ENCODE measurements at regions not wholly inside any gene's neighbourhood (a gene's known extent, or its start where the extent isn't known, plus 50 kb on each side); places are given as distances from the start of the nearest gene placed in this dataset.

GRCh38 chr12:13769966-13770365, 211.4 kb downstream of the GRIN2B start:
- no peak for DNase-seq (ENCODE audit: extremely low read depth, low read depth)

GRCh38 chr12:13769273-13769672, 212.1 kb downstream of the GRIN2B start:
- DNase-seq (ENCODE audit: extremely low read depth, low read depth): no peak

GRCh38 chr12:13764748-13765147, 216.7 kb downstream of the GRIN2B start:
- DNase-seq (ENCODE audit: extremely low read depth, low read depth): no peak

- no peak for DNase-seq (ENCODE audit: extremely low read depth, low read depth)
Measured at GRCh38 chr12:13749389-13749788, 232.0 kb downstream of the GRIN2B start.

- DNase-seq (ENCODE audit: extremely low read depth, low read depth): no peak
Measured at GRCh38 chr12:13745111-13745860, 236.1 kb downstream of the GRIN2B start.

GRCh38 chr12:13744561-13744960, 236.8 kb downstream of the GRIN2B start:
- DNase-seq (ENCODE audit: extremely low read depth, low read depth): no peak

- no peak for DNase-seq (ENCODE audit: extremely low read depth, low read depth)
Measured at GRCh38 chr12:13740149-13740545, 241.3 kb downstream of the GRIN2B start.

GRCh38 chr12:13735734-13736133, 245.7 kb downstream of the GRIN2B start:
- DNase-seq (ENCODE audit: extremely low read depth, low read depth): no peak

GRCh38 chr12:13734584-13735152, 246.7 kb downstream of the GRIN2B start:
- no peak for DNase-seq (ENCODE audit: extremely low read depth, low read depth)

GRCh38 chr12:13727707-13728195, 253.7 kb downstream of the GRIN2B start:
- DNase-seq (ENCODE audit: extremely low read depth, low read depth): no peak

- DNase-seq (ENCODE audit: extremely low read depth, low read depth): no peak
Measured at GRCh38 chr12:13725049-13725448, 256.4 kb downstream of the GRIN2B start.

GRCh38 chr12:13724136-13724535, 257.3 kb downstream of the GRIN2B start:
- DNase-seq (ENCODE audit: extremely low read depth, low read depth): no peak

GRCh38 chr12:13719986-13720385, 261.4 kb downstream of the GRIN2B start:
- DNase-seq (ENCODE audit: extremely low read depth, low read depth): no peak

- no peak for DNase-seq (ENCODE audit: extremely low read depth, low read depth)
Measured at GRCh38 chr12:13718271-13718670, 263.1 kb downstream of the GRIN2B start.

- no peak for DNase-seq (ENCODE audit: extremely low read depth, low read depth)
Measured at GRCh38 chr12:13716119-13716518, 265.3 kb downstream of the GRIN2B start.

- no peak for DNase-seq (ENCODE audit: extremely low read depth, low read depth)
Measured at GRCh38 chr12:13713556-13714410, 267.6 kb downstream of the GRIN2B start.

- no peak for DNase-seq (ENCODE audit: extremely low read depth, low read depth)
Measured at GRCh38 chr12:13707829-13708228, 273.6 kb downstream of the GRIN2B start.

- DNase-seq (ENCODE audit: extremely low read depth, low read depth): no peak
Measured at GRCh38 chr12:13702381-13702780, 279.0 kb downstream of the GRIN2B start.

- no peak for DNase-seq (ENCODE audit: extremely low read depth, low read depth)
Measured at GRCh38 chr12:13701502-13701901, 279.9 kb downstream of the GRIN2B start.

GRCh38 chr12:13697973-13698372, 283.4 kb downstream of the GRIN2B start:
- no peak for DNase-seq (ENCODE audit: extremely low read depth, low read depth)

- DNase-seq (ENCODE audit: extremely low read depth, low read depth): no peak
Measured at GRCh38 chr12:13695781-13696180, 285.6 kb downstream of the GRIN2B start.

Measured in NCI-H460 (cell line).